SKM-1 treated with dmso at 0.1 percent for 144 hours (cell line): ENCODE measurements at regions not wholly inside any gene's neighbourhood (a gene's known extent, or its start where the extent isn't known, plus 50 kb on each side); places are given as distances from the start of the nearest gene placed in this dataset.

Experiments used
- DNase-seq: peaks from one replicate; lab custom pipeline; 2025; ENCODE audit not compliant: unreplicated experiment; lab: John Stamatoyannopoulos, UW

DNA sequence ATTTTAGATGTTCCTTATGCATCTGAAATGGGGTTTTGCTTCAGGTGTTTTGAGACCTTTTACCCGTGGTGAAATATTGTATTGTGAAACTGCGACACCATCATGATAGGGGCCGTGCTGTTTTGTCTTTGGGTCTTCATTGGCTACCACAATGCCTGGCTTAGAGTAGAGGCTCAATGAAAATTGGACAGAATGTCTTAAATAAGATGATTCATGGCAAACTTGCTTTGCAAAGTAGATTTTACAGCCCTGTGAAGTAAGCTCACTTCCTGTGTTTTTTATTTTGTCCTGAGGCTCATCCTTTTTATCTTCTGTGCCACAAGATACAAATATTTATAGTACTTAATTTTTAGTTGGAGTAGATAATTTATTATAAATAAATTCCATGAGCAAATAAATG lies 111.3 kb upstream of the FRMD6 start:
- DNase-seq: no peak

DNA sequence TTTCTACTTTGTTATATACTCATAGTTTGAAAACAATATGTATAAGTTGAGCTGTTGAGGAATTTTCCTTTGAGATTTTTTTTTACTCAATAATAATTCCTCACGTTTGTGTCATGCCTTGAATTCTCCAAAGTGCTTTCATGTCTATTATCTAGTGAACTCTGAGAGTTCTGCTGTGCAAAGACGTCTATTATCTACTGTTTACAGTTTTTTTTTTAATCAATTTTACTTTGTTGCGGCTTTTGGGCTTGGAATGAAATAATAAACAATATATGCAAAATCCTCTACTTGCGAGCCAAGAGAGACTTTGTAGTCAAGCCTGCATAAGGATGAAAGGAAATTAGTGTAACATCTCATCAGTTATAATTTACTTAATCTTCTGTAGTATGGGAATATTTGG lies 107.2 kb upstream of the FRMD6 start:
- no peak for DNase-seq

DNA sequence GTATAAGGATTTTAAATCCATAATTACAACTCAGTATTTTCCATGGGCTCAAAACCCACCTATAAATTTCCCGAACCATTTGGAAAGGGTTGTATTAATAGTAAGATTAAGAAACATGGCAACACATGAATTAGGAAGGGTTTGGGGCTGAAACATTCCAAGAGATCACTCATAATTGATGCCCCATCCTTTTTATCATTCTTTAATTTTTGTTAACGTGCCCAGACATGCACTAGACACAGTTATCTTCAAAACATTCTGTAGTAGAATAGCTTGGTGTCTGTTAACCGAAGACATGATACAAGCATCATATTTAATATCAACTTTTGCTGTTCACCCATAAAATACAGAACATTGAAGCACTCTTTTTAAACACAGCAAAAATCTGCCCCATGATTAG lies 106.8 kb upstream of the FRMD6 start:
- no peak for DNase-seq

DNA sequence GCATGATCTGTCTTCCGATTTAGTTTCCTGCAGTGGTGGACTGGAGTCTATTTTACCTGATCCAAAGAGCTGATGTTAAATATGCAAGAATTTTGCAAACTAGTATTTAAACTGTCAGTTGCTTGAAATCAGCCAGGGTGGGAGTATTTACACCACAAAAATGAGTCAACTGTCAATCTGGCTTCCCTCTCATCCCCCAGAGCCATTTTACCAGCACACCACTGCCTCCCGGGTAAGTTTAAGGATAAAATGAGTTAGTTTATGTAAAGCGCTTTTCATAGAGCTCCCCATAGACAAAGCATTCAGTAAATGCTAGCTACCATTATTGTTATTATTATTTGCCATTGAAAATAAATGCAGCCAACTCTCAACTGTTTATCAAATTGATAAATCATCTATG lies 106.3 kb upstream of the FRMD6 start:
- DNase-seq: no peak

DNA sequence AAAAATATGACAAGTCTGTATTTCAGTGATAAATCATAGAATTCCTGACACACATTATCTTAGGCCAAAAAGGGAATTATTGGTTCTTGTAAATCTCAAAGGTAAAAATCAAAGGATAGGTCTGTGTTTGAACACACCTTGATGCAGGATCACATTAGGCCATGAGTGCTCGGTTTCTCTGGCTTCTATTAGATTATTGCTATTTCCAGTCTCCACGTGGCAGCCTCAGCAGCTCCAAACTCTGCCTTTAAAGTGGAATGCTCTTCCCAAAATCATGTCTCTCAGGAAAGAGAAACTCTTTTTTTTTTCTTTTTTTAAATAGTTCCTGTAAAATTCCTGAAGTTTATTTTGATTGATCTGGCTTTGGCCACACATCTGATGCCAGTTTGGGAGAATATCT lies 105.6 kb upstream of the FRMD6 start:
- no peak for DNase-seq

DNA sequence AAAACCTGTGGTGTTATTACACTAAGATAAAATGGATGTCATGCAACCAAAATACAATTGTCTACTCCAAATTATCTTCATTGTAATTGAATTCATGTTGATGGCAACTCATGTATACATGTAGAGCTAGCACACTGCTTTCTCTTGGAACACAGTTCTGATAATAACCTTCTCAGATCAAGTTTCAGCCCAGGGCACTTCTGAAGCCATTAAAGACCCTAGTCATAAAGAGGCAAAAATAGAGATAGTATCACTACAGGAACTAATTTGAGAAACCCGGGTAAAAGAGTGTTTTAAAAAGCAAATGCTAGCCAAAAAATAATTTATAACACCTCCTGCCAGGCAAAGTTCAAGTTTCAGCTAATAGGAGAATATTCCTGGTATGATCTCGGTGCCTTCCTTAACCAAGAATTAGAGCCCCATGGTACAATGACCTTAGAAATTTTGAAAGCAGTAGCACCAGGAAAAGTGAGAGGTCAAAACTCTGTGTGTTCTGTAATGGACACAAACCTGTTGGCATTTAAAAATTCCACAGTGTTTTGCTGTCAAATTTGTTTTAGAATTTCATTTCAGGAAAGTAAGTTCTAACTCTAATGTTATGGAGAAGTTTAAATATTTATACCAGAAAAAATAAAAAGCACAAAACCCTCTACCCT lies 105.0 kb upstream of the FRMD6 start:
- DNase-seq: no peak

DNA sequence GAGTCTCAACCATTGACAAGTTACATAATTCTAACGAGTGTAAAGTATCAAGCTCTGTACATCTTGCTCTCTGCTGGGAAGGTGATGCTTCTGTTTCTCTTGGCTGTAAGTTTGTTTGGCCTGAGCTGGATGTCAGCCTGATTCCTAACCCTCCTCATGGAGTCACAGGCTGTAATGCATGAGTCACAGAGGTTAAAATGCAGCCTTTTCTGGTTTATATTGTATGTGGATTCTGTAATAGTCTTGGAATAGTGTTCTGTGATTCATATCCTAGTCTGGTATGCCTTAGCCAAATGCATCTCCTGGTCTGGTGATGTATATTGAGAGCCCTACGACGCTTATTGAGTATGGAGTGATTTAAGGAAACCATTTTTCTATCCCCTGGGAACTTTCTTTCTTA lies 104.5 kb upstream of the FRMD6 start:
- DNase-seq: no peak

DNA sequence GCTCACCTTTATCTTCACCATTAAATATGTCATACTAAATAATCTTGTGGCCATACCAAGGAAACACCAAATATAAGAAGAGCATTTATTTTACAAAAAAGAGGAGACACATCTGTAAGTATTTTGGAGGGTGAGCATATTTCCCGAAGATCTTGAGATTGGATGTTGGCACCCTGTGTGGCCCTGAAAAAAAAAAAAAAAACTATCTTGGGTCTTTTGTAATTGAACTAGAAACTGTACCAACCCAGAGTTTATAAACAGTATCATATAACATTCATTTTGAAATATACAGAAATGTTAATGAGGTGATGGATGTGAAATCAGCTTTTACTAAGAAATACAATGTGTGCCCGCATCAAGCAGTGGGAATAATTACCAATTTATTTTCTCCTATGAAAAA lies 104.0 kb upstream of the FRMD6 start:
- DNase-seq: no peak

DNA sequence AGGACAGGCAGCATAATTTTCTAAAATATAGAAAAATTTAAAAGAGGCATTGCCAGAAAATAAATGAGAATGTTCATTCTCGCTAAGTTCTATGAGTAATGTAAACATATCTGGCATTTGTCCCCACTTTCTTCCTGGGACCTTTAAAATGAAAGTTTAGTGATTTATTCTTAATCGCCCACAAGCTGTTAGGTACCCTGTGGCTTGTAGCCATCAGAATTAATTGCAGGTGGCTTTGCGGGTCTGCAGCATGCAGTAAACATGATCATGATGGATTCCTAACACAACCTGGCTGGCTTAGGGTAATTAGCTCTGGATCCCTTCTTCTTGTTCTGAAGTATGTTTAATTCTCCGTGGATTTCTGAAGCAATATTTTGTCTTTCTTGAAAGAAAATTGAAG lies 103.5 kb upstream of the FRMD6 start:
- DNase-seq: no peak

DNA sequence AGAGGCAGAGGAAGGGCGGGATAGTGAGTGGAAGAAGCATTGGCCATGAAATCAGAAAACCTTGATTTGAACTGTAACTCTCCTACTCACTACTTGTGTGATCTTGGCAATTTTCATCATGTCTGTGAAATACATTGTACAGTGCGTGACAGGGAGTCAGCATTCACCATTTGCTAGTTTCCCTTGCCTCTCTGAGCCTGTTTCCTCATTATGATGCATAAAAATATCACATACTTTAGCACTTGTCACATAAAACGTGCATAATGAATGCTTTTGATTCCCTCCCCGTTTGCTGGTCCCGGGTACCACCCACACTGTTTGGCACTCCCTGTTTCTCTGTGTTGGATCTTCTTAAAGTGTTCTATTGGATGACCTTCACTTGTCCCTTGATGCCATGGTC lies 101.1 kb upstream of the FRMD6 start:
- no peak for DNase-seq

DNA sequence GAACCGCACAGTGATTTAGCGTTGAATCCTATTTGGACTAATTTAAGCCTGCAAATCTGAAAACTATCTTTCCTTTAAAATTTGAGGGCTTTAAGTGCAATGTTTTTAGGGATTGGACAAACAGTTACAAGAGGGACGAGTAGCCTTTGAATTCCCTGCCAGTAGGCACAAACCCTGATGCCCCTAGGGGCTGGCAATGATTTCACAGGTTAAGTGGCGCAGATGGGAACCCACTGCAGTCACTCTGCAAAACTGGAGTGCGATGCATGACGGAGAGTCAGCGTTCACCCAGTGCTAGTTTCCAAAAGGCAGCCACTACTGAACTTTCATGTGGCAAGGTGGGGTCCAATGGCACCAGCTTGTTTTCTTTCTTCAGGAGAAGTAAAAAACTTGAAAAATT lies 99.4 kb upstream of the FRMD6 start:
- DNase-seq: no peak

DNA sequence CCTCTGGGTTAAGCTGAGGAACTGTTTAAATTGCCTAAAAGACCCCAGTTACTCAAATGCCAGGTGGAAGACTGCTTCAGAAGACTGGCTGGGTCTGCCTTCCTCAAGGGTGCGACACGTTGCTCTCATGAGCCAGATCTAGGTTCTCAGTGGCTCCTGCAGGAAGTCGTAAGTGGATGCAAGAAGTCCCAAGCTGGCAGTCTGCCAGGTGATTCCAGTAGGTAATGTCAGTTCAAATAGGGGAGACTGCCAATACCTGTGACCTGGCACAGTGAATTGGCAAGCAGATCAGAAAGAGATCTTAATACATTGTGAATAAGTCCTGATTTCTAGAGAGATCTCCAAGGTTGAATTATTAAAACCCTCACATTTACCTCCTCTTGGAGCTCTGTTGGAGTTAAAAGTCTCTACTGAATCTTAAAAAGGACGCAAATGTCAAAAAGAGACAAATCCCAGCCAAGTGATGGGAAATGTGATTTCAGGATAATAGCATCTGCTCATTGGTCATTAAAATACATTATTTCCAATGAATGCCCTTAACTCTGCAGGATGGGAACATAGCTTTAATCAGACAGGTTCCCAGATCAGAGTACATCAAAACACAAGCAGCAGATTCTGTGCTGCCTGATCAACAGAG lies 98.8 kb upstream of the FRMD6 start:
- DNase-seq: no peak

DNA sequence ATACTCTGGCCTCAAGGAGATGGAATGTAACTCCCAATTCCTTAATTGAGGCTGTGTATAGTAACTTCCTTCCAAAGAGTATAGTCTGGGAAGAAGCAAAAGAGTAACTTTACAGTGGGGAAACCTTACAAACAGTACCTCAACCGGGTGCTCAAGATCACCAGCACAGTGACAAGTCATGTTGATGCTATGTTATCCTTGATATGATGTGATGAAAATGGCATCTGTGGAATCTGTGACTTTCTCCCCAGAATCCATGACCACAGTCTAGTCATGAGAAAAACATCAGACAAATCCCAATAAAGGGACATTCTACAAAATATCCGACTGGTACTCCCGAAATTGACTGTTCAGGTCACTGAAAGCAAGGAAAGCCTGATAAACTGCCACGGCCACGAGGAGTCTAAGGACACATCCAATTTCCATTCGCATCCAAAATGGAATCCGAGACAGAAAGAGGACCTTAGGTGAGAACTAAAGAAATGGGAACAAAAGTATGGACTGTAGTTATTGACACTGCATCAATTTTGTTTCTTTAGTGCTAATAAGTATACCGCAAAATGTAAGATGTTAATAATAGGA lies 97.3 kb upstream of the FRMD6 start:
- DNase-seq: no peak

DNA sequence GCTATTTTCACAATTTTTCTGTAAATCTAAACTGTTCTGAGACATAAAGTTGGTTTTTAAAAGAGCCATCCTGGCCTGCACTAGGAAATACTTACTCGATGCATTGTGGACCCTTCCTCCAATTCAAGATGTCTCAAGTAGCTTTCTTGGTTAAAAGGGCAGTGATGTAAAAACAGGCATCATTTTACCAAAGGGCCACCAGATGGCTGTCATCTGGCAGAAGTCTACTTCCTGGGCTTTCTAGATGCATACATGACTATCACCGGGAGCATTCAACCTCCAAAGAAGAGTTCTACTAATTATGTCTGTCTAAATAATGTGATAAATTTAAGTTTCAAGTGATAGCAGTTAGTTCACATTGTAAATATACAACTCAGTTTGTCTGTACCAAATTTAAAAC lies 96.8 kb upstream of the FRMD6 start:
- DNase-seq: no peak

DNA sequence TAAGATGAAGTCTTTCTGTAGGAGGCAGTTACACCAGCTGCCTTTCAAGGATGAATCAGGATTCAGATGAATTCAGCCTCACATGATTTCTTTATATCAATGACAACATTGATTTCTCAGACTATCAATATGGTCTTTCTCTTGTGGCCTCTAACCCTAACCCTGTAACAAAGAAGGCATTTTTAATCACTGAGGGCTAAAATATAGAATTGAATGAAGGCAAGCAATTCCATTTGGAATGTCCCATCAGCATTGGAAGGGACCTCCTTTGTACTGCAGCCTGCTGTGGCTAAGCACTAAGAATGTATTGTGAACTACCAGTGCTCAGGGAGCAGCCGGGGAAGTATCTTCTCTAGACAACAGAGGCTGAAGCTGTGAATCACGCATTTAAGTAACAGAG lies 90.6 kb upstream of the FRMD6 start:
- DNase-seq: no peak

DNA sequence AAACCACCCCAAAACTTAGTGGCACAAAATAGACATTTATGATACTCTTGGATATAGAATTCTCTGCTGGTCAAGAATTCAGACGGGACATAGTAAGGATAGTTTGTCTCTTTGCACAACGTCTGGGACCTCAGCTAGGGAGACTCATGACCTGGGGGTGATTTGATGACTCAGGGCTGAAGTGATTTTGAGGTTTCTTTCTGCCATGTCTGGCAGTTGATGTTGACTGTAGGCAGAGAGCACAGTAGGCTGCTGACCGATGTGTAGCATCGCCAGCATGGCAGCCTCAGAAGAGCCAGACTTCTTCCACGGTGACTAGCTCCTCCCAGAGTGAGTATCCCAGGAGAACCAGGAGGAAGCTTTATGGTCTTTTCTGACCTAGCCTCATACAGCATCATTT lies 88.9 kb upstream of the FRMD6 start:
- DNase-seq: no peak

DNA sequence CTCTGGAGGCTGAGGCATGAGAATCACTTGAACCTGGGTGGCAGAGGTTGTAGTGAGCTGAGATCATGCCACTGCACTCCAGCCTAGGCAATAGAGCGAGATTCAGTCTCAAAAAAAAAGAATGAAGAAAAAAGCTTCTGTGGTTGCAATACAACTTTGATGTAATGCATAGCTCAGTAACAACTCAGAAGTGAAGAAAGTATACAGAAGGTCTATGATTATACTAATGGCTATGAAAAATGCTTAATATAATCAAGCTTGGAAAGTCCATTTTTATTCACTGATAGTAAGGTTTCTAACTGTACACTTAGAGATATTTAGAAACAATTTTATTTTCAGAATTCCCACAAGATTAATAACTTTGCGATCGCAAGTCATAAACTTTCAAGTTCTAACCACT lies 88.2 kb upstream of the FRMD6 start:
- DNase-seq: no peak

DNA sequence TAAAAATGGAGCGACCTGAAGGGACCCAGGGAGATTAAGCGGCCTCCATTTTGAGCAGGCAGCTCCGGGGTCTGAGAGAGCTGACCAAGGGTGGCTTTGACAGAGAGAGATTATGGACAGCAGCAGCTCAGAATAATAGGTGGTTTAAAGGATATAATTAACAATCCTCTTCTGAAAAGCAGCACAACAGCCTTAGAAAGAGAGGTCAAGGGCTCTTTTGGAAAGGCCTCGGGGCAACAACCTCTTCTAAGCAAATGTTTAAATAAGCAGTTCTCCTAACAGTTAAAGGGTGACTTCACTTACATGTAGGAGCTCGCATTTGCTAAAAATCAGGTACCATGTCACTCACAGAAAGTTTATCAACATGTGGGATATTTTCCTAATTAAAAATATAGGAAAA lies 87.2 kb upstream of the FRMD6 start:
- DNase-seq: no peak

DNA sequence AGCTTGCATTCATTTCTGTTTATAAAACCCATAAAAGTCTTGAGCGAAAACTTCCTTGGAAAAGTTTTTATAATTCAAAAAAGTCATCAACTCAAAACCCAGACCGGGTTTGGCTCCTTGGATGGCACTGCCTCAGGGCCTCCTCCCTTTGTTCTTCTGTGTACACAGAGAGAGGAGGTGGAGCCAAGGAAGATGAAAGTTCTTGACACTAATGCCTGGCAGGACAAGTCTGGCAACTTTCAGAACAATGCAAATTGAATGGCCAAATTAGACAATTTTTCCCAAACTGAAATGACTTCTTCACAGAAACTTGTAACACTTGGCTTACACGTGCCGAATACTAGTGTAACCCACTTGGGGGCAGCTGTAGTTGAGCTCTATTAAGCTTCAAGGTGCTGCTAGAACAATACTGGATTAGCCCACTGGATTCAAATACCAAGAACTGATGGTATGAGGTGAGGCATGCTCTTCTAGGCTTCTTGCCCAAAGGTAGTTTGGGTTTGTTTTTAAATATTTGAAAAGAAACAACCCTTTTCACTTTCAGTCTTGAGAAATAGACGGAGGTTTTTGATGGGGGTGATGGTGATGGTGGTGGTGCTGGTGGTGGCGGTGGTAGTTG lies 86.6 kb upstream of the FRMD6 start:
- no peak for DNase-seq

DNA sequence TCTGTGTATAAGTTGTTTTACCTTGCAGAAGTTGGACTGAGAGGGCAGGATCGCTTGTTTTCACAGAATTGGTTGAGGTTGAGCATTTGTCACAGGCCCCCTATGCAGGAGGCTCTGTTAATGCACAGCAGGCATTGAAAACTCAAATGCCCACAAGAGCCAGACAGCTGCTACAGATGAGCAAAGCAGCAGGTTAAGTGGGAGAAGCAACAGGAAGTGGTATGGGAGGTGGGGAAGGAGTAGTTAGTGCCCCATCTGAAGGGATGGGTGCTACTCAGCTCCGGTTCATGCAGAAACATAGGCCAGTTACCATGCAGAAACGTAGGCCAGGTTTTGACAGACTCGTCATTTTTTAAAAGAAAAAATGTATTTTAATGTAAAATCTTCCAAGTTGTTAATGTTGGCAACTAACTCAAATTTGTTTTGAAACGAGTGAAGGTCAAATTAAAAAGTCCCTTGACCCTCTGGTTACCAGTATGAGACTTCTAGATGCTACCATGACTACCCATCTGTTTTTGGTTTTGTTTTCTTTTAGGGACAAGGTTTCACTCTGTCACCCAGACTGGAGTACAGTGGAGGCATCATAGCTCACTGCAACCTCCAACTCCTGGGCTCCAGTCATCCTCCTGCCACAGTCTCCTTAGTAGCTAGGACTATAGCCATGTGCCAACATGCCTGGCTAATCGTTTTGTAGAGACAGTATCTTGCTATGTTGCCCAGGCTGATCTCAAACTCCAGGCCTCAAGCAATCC lies 84.7 kb upstream of the FRMD6 start:
- DNase-seq: no peak

DNA sequence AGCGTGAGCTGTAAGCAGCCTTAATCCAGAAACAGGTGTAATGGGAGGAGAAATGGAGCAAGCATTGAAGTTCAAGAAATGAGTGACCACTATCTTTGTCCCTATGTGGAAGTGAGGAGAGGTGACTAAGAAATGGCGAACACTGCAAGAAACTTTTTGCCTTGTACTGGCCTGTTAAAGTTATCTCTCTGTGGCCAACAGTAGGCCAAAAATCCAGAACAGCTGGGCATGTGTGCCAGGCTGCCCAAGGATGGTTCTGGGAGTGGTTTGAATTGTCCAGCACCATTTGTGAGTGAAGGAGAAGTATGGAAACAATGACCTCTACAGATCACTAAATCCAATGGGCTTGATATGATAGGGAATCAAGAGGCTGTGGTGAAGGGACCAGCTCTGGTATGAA lies 83.3 kb upstream of the FRMD6 start:
- no peak for DNase-seq

DNA sequence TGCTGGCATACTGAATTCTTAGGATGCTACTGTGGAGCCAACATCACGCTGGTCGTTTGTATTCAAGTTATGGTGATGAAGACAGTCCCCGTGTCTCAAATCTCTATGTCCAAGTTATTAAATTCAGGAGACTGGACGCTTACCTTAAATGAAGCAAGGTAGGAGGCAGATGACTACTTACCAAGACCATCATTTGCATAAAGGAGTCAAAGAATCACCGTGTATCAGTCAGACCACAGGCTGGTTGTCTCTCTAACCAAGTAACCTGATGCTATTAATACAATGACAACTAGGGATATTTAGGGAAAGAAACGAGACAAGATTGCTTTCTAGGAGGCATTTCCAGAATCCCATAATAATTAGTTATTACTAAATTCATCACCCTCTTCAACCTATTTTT lies 78.1 kb upstream of the FRMD6 start:
- no peak for DNase-seq
